Choroid plexus epithelial cell (primary cell): ENCODE measurements at regions not wholly inside any gene's neighbourhood (a gene's known extent, or its start where the extent isn't known, plus 50 kb on each side); places are given as distances from the start of the nearest gene placed in this dataset.

Experiments used
- DNase-seq: peaks from one replicate; pipeline ENCODE4 v3.0.0-alpha.2; 2010; ENCODE audit warnings: low read depth
- H3K4me3 ChIP-seq: 2 replicates; pipeline ENCODE4 v1.5.1; 2011; ENCODE audit warnings: low read depth, mild to moderate bottlenecking, control low read depth, low read length, moderate library complexity
- CTCF ChIP-seq: conservative IDR thresholded peaks from 2 replicates; pipeline ENCODE4 v1.5.1; 2011; ENCODE audit warnings: low read depth, mild to moderate bottlenecking, control low read depth, inconsistent platforms, low read length, moderate library complexity

GRCh38 chr13:99690426-99691174 is 189.3 kb downstream of the TM9SF2 start:
- no peak for DNase-seq
- H3K4me3 ChIP-seq = no peak overlapping the region
- no peak for TF ChIP-seq CTCF

DNA sequence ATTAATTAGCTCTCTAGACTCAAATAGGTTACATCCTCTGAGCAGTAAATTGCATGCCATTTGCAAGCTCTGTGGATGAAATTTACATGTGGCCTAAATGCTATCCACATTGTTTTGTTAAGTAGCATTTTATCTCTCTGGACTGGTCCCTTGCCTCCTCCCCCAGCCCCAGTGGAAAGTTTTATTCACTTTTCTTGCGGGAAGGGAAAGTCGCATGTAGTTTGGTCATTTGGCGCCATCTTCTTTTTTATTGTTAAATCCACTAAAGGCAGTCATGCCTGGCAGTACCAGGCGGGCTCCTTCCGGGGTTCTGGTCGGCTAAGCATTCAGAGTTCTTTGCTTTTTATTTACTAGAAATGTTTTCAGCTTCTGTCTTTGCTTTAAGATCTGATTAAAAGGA is 188.7 kb downstream of the TM9SF2 start:
- no peak for DNase-seq
- no peak for TF ChIP-seq CTCF
- no peak overlapping the region for H3K4me3 ChIP-seq

GRCh38 chr13:99688776-99689175 is 187.5 kb downstream of the TM9SF2 start:
- DNase-seq = no peak
- no peak overlapping the region for H3K4me3 ChIP-seq
- TF ChIP-seq CTCF = no peak

DNA sequence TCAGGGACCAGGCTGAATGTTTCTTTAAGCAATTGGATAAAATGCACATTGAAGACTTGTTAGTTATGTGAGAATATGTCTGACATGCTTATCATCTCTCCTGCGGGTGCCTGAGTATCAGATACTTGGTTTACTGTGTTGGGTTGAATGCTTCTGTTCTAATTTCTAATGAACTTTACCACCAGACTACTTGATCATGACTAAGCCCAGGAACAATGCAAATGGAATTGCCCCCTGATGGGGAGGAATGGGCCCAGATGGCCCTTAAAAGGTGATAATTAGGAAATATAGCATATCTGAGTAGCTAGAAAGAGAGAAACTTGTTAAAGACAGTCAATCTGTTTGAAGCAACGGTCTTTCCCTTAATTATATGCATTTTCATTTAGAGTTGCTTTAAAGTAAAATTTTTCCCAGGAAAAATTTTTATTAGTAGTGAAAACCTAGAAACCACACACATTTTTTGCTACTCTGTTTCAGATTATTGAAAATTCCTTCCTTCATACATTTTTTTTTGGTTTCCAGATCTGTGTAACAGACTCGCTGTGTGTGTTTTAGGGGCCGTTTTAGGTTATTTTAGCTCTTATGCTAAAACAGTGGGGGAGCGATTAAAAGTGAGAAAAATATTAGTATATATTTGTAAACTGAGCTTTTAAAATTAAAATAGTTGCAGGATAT is 186.6 kb downstream of the TM9SF2 start:
- peak; percentile 89 for DNase-seq
- TF ChIP-seq CTCF = no peak
- no peak overlapping the region for H3K4me3 ChIP-seq

- no peak for TF ChIP-seq CTCF
- DNase-seq = no peak
- no peak overlapping the region for H3K4me3 ChIP-seq
These were observed 185.7 kb downstream of the TM9SF2 start for GRCh38 chr13:99686944-99687411.

- no peak overlapping the region for H3K4me3 ChIP-seq
- no peak for TF ChIP-seq CTCF
- peak; percentile 63 for DNase-seq
These were observed 184.9 kb downstream of the TM9SF2 start for GRCh38 chr13:99686157-99686572.
